GM12892 (cell line): ENCODE measurements at regions not wholly inside any gene's neighbourhood (a gene's known extent, or its start where the extent isn't known, plus 50 kb on each side); places are given as distances from the start of the nearest gene placed in this dataset.
A peak's percentile ranks its signal among the peaks of the same experiment; 100 is the strongest.

Experiments used
- DNase-seq: peaks from one replicate; pipeline ENCODE4 v3.0.0; 2011; ENCODE audit not compliant: insufficient read length
- FAIRE-seq: peaks from 2 replicates; lab custom pipeline; 2011; peaks lifted over from hg19 to GRCh38; lab: Jason Lieb, UNC
- POLR2A ChIP-seq: IDR thresholded peaks from 2 replicates; pipeline ENCODE4 v1.6.1; 2011; ENCODE audit warnings: low read depth, low read length, control low read depth
- POLR2AphosphoS5 ChIP-seq: IDR thresholded peaks from 2 replicates; pipeline ENCODE4 v1.6.1; 2011; ENCODE audit warnings: low read depth, low read length, control low read depth
- TAF1 ChIP-seq: IDR thresholded peaks from 2 replicates; pipeline ENCODE4 v1.6.1; 2011; ENCODE audit warnings: low read depth, mild to moderate bottlenecking, control low read depth, low read length, borderline replicate concordance

GRCh38 chrX:79570524-79571240 lies 203.5 kb upstream of the ITM2A start:
- TF ChIP-seq POLR2A (no peak), POLR2AphosphoS5 (no peak), TAF1 (no peak)
- no peak for FAIRE-seq
- DNase-seq, result no peak

GRCh38 chrX:79568309-79568708 lies 201.2 kb upstream of the ITM2A start:
- TF ChIP-seq POLR2AphosphoS5 (no peak), POLR2A (no peak), TAF1 (no peak)
- FAIRE-seq (no peak), DNase-seq (no peak)

GRCh38 chrX:79564362-79564761 lies 197.2 kb upstream of the ITM2A start:
- no peak for TF ChIP-seq POLR2AphosphoS5
- TF ChIP-seq TAF1, result no peak
- TF ChIP-seq POLR2A, result no peak
- no peak for DNase-seq
- FAIRE-seq, result no peak

- TF ChIP-seq POLR2AphosphoS5 (no peak), POLR2A (no peak), TAF1 (no peak)
- DNase-seq, result no peak
- peak; percentile 56 for FAIRE-seq
Observed at GRCh38 chrX:79559290-79559689, 192.2 kb upstream of the ITM2A start.

GRCh38 chrX:79557212-79557611 lies 190.1 kb upstream of the ITM2A start:
- FAIRE-seq, result no peak
- DNase-seq, result no peak
- TF ChIP-seq POLR2A (no peak), TAF1 (no peak), POLR2AphosphoS5 (no peak)

- TF ChIP-seq TAF1 (no peak), POLR2AphosphoS5 (no peak), POLR2A (no peak)
- no peak for DNase-seq
- no peak for FAIRE-seq
Observed at GRCh38 chrX:79556800-79557199, 189.7 kb upstream of the ITM2A start.

GRCh38 chrX:79530310-79531108 lies 163.4 kb upstream of the ITM2A start:
- TF ChIP-seq POLR2A (no peak), POLR2AphosphoS5 (no peak), TAF1 (no peak)
- no peak for FAIRE-seq
- no peak for DNase-seq

GRCh38 chrX:79524642-79525041 lies 157.5 kb upstream of the ITM2A start:
- TF ChIP-seq POLR2A (no peak), TAF1 (no peak), POLR2AphosphoS5 (no peak)
- peak; percentile 38 for FAIRE-seq
- DNase-seq, result no peak

GRCh38 chrX:79515529-79515928 lies 148.4 kb upstream of the ITM2A start:
- TF ChIP-seq POLR2A, result no peak
- no peak for TF ChIP-seq POLR2AphosphoS5
- FAIRE-seq (no peak), DNase-seq (no peak)

- DNase-seq (no peak), FAIRE-seq (no peak)
- TF ChIP-seq POLR2AphosphoS5, result no peak
- no peak for TF ChIP-seq TAF1
- no peak for TF ChIP-seq POLR2A
Observed at GRCh38 chrX:79511799-79512198, 144.7 kb upstream of the ITM2A start.

- no peak for DNase-seq
- no peak for FAIRE-seq
- TF ChIP-seq POLR2A (no peak), TAF1 (no peak), POLR2AphosphoS5 (no peak)
Observed at GRCh38 chrX:79506001-79506400, 138.9 kb upstream of the ITM2A start.

- TF ChIP-seq POLR2A (no peak), TAF1 (no peak), POLR2AphosphoS5 (no peak)
- FAIRE-seq, result no peak
- no peak for DNase-seq
Observed at GRCh38 chrX:79482686-79483085, 115.6 kb upstream of the ITM2A start.
